HG02973 (cell line): ENCODE measurements at regions not wholly inside any gene's neighbourhood (a gene's known extent, or its start where the extent isn't known, plus 50 kb on each side); places are given as distances from the start of the nearest gene placed in this dataset.

Experiments
- ATAC-seq: cut with Tn5 transposase; IDR thresholded peaks from one replicate; pipeline ENCODE4 v1.9.1; 2021; ENCODE audit warnings: moderate library complexity; ENCODE audit not compliant: unreplicated experiment

DNA sequence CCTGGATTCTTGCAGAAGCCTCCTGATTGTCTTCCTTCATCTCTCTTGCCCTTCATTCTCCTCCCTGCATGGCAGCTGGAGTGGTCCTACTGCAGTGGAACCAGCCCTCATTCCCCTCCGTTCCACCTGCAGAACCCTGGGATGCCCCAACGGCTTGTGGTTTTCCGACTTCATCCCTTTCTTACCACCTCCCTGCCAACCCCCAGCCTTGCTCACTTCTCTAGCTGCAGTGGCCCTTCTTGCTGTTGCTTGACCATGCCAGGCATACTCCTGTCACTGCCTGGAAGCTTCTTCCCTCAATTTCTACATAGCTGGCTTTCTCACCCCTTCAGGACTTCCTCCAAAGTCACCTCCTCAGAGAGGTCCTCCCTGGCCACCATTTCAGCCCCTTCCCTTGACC lies 123.3 kb downstream of the BEGAIN start:
- no peak for ATAC-seq

- no peak for ATAC-seq
Observed at GRCh38 chr14:100466111-100466856, 120.9 kb downstream of the BEGAIN start.

GRCh38 chr14:100467046-100467750 lies 120.0 kb downstream of the BEGAIN start:
- no peak for ATAC-seq

DNA sequence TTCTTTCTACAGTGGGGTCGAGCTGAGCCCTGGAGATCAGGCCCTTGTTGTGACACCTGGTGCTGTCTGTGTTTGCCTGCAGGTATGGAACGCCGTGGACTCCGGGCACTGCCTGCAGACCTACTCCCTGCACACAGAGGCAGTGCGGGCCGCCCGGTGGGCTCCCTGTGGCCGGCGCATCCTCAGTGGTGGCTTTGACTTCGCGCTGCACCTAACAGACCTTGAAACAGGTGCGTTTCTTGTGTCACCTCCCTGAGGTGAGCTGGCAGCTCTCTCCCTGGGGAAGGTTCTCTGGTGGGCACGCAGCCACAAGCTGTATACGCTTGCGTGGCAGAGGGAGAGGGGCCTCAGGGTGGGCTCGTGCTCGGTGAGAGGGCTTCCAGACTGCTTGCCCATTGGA lies 119.3 kb downstream of the BEGAIN start:
- ATAC-seq = no peak

DNA sequence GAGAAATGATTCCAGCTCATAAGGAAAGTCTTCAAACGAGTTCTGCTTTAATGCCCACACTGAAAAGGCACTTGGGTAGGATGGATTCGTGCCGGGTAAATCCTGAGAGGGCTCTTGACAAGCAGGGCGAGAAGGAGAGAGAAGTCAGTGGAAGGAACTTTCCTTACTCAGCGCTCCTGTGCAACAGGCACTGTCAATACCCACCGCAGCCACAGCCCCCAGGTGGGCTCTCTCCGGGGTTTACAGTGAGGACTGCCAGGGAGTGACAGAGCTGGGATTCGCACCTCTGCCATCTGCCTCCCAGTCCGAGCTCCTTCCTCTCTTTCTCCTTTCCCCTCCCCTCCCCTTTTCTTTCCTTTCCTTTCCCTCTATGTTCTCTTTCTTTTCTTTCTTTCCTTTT lies 118.7 kb downstream of the BEGAIN start:
- ATAC-seq = no peak

- ATAC-seq = no peak
Observed at GRCh38 chr14:100469632-100470522, 117.3 kb downstream of the BEGAIN start.

DNA sequence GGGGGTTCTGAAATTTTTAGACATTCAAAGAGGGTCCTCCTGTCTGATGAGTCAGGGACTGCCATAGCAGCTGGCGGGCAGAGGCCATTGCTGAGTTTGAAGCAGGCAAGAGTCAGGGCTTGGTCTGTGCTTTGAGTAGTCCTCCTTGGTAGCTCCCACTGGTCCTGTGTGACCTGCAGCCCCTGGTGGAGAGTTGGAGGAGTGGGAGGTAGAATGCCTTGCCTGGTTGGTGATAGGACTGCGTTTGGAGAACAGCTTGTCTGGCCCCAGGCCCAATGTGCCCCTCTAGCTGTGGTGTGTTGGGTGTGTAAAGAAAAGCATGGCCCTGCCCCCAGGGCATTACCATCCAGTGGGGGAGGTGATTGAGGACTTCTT lies 116.7 kb downstream of the BEGAIN start:
- no peak for ATAC-seq

- no peak for ATAC-seq
Observed at GRCh38 chr14:100471441-100472093, 115.7 kb downstream of the BEGAIN start.

DNA sequence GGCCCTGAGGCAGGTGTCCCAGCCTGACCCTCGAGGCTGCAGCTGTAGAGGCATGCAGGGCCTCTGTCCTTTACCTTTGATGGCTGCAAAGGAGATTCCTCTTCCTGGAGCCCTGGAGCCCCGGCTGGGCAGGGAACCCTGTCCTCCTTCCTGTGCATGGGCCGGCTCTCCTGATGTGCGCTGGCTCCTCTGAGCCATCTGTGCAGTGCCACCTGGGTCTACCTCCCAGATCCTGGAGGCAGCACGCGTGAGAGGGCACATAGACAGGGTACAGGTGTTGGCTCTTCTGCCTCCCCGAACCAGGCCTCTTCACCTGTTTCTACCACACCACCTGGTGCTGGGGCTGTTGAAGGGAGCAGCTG lies 115.1 kb downstream of the BEGAIN start:
- no peak for ATAC-seq

DNA sequence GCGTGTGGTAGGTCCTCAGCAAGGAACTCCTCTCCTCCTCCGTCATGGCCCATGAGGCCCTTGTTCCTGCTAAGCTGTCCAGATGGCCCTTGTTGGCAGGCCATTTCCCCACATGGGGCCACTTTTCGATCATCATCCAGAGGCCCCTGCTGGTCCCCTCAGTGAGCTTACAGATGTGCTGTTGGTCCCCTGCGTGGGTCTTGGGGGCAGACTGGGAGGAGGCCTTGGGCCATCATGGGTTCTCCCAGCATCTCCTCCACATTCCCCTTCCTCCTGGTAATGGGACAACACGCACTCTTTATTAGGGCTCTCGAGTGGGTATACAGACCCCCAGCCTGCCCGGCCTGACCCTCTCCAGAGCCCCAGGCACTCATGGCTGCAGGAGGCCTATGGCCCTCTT lies 114.7 kb downstream of the BEGAIN start:
- ATAC-seq = no peak

GRCh38 chr14:100473249-100473648 lies 114.0 kb downstream of the BEGAIN start:
- ATAC-seq = no peak

GRCh38 chr14:100474196-100474595 lies 113.0 kb downstream of the BEGAIN start:
- ATAC-seq = no peak

DNA sequence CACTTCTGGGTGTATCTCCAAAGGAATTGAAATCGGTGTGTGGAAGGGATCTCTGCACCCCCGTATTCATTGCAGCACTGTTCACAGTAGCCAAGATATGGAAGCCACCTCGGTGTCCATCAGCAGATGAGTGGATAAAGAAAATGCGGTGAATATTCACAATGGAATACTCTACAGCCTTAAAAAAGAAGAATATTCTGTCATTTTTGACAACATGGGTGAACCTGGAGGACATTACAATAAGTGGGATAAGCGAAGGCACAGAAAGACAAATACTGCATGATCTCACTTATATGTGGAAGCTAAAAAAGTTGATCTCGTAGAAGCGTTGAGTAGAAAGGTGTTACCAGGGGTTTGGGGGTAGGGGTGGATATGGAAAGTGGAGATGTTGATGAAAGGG lies 111.9 kb downstream of the BEGAIN start:
- ATAC-seq = no peak

DNA sequence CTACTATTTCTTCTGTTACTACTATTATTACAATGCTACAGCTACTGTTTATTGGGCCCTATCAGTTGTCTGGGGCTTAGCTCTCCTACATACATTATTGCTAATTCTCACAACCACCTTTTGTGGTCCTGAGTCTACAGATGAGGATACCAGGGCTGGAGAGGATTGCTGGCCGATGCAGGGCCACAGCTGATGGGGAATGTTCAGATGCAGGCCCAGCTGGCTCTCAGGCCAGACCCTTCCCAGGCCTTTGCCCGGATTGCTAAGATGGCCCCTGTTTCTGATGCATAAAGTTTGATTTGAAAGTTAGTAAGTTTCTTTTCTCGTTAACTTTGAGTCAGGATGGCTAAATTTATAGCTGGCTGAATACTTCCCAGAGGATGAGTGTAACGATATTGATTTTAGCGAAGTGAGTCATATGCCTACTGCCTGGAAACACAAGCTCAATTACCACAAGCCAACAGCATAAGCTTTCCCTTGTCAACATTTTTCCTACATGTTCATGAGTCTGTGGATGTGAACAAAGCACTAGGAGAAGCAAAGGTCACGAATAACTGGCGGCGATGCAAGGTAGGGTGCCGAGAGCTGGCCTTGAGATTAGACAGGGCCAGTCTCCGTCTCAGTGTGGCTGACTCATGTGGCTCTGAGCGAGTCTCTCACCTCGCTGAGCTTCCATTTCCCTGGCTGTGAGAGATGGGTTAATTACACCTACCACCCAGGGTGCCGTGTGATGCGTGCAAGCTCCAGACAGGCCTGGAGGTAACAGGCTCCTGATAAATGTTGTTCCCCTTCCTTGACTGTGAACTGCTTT lies 111.0 kb downstream of the BEGAIN start:
- no peak for ATAC-seq

DNA sequence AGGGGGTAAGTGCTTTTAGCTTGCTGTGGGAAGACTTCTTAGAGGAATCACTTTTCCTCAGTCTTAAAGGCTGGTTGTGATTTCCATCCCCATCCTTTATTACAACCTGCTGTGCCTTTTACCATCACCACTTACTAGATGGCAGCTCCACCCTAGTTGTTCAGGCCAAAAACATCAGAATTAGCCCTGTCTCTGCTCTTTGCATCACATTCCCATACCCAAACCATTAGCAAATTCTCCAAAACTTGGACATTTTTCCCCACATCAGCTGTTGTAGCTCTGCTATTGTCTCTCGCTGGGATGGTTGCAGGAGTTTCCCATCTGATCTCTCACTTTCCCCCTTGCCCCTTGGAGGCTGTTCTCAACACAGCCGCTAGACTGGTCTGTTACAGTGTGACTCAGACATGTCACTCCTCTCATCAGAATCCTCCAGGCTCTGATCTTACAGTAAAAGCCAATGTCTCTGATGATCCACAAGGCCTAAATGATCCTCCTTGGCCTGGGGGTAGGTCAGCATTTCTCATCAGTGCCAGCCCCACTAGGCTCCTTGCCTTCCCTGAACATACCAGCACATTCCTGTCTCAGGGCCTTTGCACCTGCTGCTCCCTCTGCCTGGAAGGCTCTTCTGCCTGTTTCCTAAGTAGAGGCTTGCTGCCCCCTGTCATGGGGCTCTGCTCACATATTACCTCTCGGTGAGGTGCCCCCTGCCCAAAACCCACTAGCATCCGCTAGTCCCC lies 102.5 kb downstream of the BEGAIN start:
- ATAC-seq = no peak

DNA sequence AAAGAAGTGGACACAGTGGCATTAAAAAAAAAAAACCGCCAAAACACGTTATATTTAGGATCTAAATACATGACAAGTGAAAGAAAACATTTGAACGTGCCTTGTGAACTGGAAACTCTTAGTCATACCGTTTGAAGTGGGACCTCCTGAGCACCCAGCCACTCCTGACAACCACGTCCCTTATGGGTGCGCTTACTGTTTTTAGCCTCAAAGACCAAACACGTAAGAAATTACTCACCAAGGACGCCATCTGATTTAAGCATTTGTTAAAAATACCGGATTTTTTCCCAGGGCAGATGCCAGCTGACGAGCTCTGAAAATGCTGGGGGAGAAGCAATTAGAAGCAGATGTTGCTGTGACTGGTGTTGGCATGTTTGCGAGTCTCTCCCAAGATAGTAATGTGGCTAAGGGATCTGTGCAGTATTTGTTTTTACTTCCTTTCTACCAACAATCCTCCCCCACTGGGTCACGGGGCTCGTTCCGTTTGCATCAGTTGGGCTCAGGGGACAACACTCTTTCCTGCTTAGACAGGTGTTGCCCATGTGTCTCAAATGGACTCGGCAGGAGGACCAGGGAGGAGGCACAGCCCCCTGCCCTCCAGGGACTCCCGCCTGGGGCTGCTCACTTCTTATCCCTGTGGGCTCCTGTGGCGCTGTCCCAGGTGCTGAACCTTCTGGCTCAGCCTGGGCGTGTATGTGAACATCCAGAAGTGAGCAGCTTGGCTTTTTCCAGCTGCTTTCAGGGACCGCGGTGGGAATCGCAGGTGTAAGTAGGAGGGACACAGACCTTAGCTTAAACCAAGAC lies 101.0 kb downstream of the BEGAIN start:
- peak; percentile 55 for ATAC-seq
